ENCODE measurements at regions not wholly inside any gene's neighbourhood (a gene's known extent, or its start where the extent isn't known, plus 50 kb on each side); places are given as distances from the start of the nearest gene placed in this dataset.

GRCh38 chr7:79749856-79750255, 296.4 kb upstream of the MAGI2 start:
- TF ChIP-seq, protein P1, sequence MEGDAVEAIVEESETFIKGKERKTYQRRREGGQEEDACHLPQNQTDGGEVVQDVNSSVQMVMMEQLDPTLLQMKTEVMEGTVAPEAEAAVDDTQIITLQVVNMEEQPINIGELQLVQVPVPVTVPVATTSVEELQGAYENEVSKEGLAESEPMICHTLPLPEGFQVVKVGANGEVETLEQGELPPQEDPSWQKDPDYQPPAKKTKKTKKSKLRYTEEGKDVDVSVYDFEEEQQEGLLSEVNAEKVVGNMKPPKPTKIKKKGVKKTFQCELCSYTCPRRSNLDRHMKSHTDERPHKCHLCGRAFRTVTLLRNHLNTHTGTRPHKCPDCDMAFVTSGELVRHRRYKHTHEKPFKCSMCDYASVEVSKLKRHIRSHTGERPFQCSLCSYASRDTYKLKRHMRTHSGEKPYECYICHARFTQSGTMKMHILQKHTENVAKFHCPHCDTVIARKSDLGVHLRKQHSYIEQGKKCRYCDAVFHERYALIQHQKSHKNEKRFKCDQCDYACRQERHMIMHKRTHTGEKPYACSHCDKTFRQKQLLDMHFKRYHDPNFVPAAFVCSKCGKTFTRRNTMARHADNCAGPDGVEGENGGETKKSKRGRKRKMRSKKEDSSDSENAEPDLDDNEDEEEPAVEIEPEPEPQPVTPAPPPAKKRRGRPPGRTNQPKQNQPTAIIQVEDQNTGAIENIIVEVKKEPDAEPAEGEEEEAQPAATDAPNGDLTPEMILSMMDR (IDR thresholded peaks at IDR 0.05) = no peak
- TF ChIP-seq POLR2A (IDR thresholded peaks at IDR 0.05) = no peak

Measured in uterus (tissue), 2 donors.